Mammary epithelial cell (primary cell): ENCODE measurements at regions not wholly inside any gene's neighbourhood (a gene's known extent, or its start where the extent isn't known, plus 50 kb on each side); places are given as distances from the start of the nearest gene placed in this dataset.

Experiments used
- CTCF ChIP-seq, 2 donors: IDR thresholded peaks in 1 of 2; conservative IDR thresholded peaks in 1 of 2; 2 replicates each; pipeline ENCODE4 v1.5.1; 2011 to 2012; ENCODE audit warnings: inconsistent platforms in 2 of 2, low read length in 2 of 2, mild to moderate bottlenecking in 2 of 2, control low read depth in 1 of 2, low read depth in 1 of 2; ENCODE audit not compliant: insufficient read depth in 1 of 2; ENCODE audit errors: extremely low read depth in 1 of 2
- EZH2 ChIP-seq: IDR thresholded peaks from 2 replicates; pipeline ENCODE4 v1.6.1; 2012; ENCODE audit warnings: low read length, inconsistent platforms, borderline replicate concordance

GRCh38 chr12:45122768-45123380 lies 72.0 kb upstream of the DBX2 start:
- TF ChIP-seq CTCF (conservative IDR thresholded peaks at IDR 0.05 in 1 of 2, IDR thresholded peaks at IDR 0.05 in 1 of 2; ENCODE audit: extremely low read depth in 1 of 2, insufficient read depth in 1 of 2, low read depth in 1 of 2, low read length in 2 of 2) (peak; percentile 44 to 68), EZH2 (no peak)
